Endodermal cell (in vitro differentiated cells): ENCODE measurements at regions not wholly inside any gene's neighbourhood (a gene's known extent, or its start where the extent isn't known, plus 50 kb on each side); places are given as distances from the start of the nearest gene placed in this dataset.

Source experiments
- DNase-seq: peaks from one replicate; pipeline ENCODE4 v3.0.0-alpha.2; 2017
- H3K27ac ChIP-seq: 2 replicates; pipeline ENCODE4 v1.5.1; 2013; ENCODE audit warnings: mild to moderate bottlenecking, low read depth, low read length, moderate library complexity
- H3K27me3 ChIP-seq: 2 replicates; pipeline ENCODE4 v1.6.1; 2013; ENCODE audit warnings: mild to moderate bottlenecking, low read length, moderate library complexity; ENCODE audit not compliant: insufficient read depth, control insufficient read depth, poor library complexity, severe bottlenecking
- H3K36me3 ChIP-seq: 2 replicates; pipeline ENCODE4 v1.7.0; 2013; ENCODE audit warnings: mild to moderate bottlenecking, low read length, moderate library complexity; ENCODE audit not compliant: control insufficient read depth, insufficient read depth
- H3K4me1 ChIP-seq: one replicate; pipeline ENCODE4 v1.7.0; 2013; ENCODE audit warnings: low read length; ENCODE audit not compliant: control insufficient read depth, insufficient read depth
- H3K4me3 ChIP-seq: 2 replicates; pipeline ENCODE4 v1.5.1; 2013; ENCODE audit warnings: mild to moderate bottlenecking, low read length, moderate library complexity
- H3K9ac ChIP-seq: 2 replicates; pipeline ENCODE4 v1.6.1; 2013; ENCODE audit warnings: mild to moderate bottlenecking, low read length, moderate library complexity; ENCODE audit not compliant: poor library complexity, severe bottlenecking; ENCODE audit errors: extremely low read depth
- H3K9me3 ChIP-seq: 2 replicates; pipeline ENCODE4 v1.6.1; 2013; ENCODE audit warnings: mild to moderate bottlenecking, low read length, moderate library complexity; ENCODE audit not compliant: control insufficient read depth
- H3K27ac Mint-ChIP-seq: 2 replicates; pipeline ENCODE4 v1.8.0; 2020; ENCODE audit warnings: mixed read lengths
- H3K27me3 Mint-ChIP-seq: 2 replicates; pipeline ENCODE4 v1.8.0; 2021; ENCODE audit warnings: mild to moderate bottlenecking, mixed read lengths; ENCODE audit not compliant: insufficient read depth
- H3K36me3 Mint-ChIP-seq: 2 replicates; pipeline ENCODE4 v1.8.0; 2020; ENCODE audit warnings: low read depth, mixed read lengths
- H3K4me1 Mint-ChIP-seq: 2 replicates; pipeline ENCODE4 v1.8.0; 2020; ENCODE audit warnings: mixed read lengths
- H3K4me3 Mint-ChIP-seq: 2 replicates; pipeline ENCODE4 v1.8.0; 2020; ENCODE audit warnings: mild to moderate bottlenecking, moderate library complexity, mixed read lengths
- H3K9me3 Mint-ChIP-seq: 2 replicates; pipeline ENCODE4 v1.8.0; 2020; ENCODE audit warnings: mild to moderate bottlenecking, mixed read lengths
- WGBS, 2 experiments: methylation state at CpG; one replicate each; pipeline versions ENCODE4 v1.1.5 to v1.1.7; 2013; ENCODE audit warnings: missing lambda C conversion rate in 2 of 2, mixed read lengths in 1 of 2; ENCODE audit not compliant: insufficient coverage in 1 of 2, insufficient read length in 1 of 2; 5-methylcytosine and 5-hydroxymethylcytosine counted together
- TF ChIP-seq, protein P1 (sequence below): fragments of 200-600 bp; sonication (generic); conservative IDR thresholded peaks from 2 replicates; pipeline ENCODE4 v1.5.0; 2021; ENCODE audit warnings: antibody characterized with exemption, mild to moderate bottlenecking

DNA sequence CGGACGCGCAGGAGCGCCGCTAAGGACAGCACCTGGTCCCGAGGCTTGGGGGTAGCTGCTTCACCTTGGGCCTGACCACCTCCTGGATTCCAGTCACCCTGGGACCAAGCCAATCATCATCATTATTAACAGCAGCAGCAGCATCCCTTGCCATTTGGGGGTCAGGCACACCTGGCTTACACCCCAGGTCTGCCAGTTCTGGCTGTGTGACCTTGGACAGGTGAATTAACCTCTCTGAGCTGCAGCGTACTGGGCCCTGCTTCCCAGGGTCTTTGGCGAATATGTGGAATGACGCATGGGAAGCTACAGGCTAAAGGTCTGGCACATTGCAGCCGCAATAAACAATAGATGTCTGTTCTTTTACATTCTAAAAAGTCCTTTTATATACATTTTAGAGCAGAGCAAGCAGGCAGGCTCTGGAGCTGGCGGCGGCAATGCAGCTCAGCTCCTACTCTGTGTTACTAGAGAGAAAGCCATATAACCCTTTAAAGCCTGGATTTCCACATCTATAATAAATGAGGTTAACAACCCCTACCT, 97.8 kb upstream of the CPLX2 start:
- H3K27me3 Mint-ChIP-seq, result peaks cover 34% of the 10 kb centered on the region

DNA sequence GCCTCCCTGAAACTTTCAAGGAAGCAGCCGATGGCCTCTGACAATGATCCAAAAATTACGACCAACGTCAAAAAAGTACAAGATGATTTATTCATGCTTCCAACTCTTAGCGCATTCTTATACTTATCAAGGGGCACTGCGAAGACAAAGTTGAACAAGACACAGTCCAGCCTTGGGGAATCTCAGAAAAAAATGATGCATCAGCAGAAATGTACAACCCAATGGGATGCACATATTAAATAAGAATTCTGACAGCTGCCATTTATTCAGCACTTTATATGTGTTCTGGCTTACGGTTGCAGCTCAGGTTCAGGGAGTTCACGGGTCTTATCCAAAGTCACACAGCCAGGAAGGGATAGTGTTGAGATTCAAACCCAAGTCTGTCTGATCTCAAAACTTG, 96.0 kb upstream of the CPLX2 start:
- H3K27me3 Mint-ChIP-seq, result peaks cover 32% of the 10 kb centered on the region
- H3K4me1 Mint-ChIP-seq, result peaks cover 4% of the 10 kb centered on the region
- TF ChIP-seq, protein P1, sequence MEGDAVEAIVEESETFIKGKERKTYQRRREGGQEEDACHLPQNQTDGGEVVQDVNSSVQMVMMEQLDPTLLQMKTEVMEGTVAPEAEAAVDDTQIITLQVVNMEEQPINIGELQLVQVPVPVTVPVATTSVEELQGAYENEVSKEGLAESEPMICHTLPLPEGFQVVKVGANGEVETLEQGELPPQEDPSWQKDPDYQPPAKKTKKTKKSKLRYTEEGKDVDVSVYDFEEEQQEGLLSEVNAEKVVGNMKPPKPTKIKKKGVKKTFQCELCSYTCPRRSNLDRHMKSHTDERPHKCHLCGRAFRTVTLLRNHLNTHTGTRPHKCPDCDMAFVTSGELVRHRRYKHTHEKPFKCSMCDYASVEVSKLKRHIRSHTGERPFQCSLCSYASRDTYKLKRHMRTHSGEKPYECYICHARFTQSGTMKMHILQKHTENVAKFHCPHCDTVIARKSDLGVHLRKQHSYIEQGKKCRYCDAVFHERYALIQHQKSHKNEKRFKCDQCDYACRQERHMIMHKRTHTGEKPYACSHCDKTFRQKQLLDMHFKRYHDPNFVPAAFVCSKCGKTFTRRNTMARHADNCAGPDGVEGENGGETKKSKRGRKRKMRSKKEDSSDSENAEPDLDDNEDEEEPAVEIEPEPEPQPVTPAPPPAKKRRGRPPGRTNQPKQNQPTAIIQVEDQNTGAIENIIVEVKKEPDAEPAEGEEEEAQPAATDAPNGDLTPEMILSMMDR, result no peak
- H3K4me3 Mint-ChIP-seq, result no peak overlapping the region
- H3K36me3 ChIP-seq, result no peaks in the 10 kb centered on the region
- no peak overlapping the region for H3K9ac ChIP-seq
- H3K4me3 ChIP-seq, result no peak overlapping the region
- WGBS, 2 experiments, result 91 to 95% methylated on average over 6 to 7 of the region's 7 CpGs
- no peaks in the 10 kb centered on the region for H3K4me1 ChIP-seq
- no peak overlapping the region for H3K27ac Mint-ChIP-seq
- no peak for DNase-seq
- no peaks in the 10 kb centered on the region for H3K9me3 ChIP-seq
- no peaks in the 10 kb centered on the region for H3K9me3 Mint-ChIP-seq
- H3K36me3 Mint-ChIP-seq, result no peaks in the 10 kb centered on the region
- H3K27me3 ChIP-seq, result peaks cover 34% of the 10 kb centered on the region
- H3K27ac ChIP-seq, result no peak overlapping the region

More for the DNA sequence above, 97.8 kb upstream of the CPLX2 start:
- Mint-ChIP-seq H3K36me3 (no peaks in the 10 kb centered on the region), H3K4me3 (peak overlapping the region; percentile 43), H3K4me1 (peaks cover 4% of the 10 kb centered on the region), H3K9me3 (peaks cover under 1% of the 10 kb centered on the region), H3K27ac (no peak overlapping the region)
- Histone ChIP-seq H3K4me3 (no peak overlapping the region), H3K27ac (no peak overlapping the region), H3K36me3 (no peaks in the 10 kb centered on the region), H3K9ac (no peak overlapping the region), H3K9me3 (no peaks in the 10 kb centered on the region), H3K4me1 (no peaks in the 10 kb centered on the region), H3K27me3 (peaks cover 33% of the 10 kb centered on the region)
- TF ChIP-seq, protein P1, result no peak
- WGBS, 2 experiments, result 26 to 57% methylated on average over 10 to 12 of the region's 12 CpGs
- peak; percentile 57 for DNase-seq

DNA sequence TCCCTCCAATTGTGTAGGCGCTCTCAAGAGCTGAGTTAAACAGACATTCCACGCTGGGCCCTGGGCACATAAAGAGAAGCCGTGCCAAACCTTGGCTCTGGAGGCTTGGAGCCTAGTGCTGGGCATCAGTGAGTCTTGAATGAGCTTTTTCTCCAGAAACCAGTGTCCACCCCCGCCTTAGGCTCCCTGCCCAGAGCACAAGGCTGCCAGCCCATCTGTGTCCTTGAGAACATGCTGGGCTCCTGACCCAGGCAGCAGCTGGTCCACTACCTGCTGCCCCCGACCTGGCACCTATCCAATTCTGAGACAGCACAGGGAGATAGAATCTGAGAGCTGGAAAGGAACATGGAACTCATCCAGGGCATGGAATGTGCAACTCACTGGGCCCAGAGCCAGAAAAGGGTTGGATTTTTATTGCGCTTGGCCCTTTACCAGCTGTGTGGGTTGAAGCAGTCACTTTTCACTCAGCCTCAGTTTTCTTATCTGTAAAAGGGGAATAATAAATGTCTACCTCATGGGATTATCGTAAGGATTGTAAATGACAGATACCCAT, 92.4 kb upstream of the CPLX2 start:
- Histone ChIP-seq H3K36me3 (no peaks in the 10 kb centered on the region), H3K27me3 (peaks cover 35% of the 10 kb centered on the region), H3K4me1 (no peaks in the 10 kb centered on the region), H3K4me3 (no peak overlapping the region), H3K27ac (no peak overlapping the region), H3K9me3 (no peaks in the 10 kb centered on the region), H3K9ac (no peak overlapping the region)
- H3K4me3 Mint-ChIP-seq, result no peak overlapping the region
- no peaks in the 10 kb centered on the region for H3K4me1 Mint-ChIP-seq
- TF ChIP-seq, protein P1, result no peak
- peaks cover 22% of the 10 kb centered on the region for H3K27me3 Mint-ChIP-seq
- no peaks in the 10 kb centered on the region for H3K9me3 Mint-ChIP-seq
- 88 to 91% methylated on average over 6 to 7 of the region's 7 CpGs for WGBS, 2 experiments
- H3K27ac Mint-ChIP-seq, result no peak overlapping the region
- no peak for DNase-seq
- H3K36me3 Mint-ChIP-seq, result no peaks in the 10 kb centered on the region
